ENCODE measurements at regions not wholly inside any gene's neighbourhood (a gene's known extent, or its start where the extent isn't known, plus 50 kb on each side); places are given as distances from the start of the nearest gene placed in this dataset.

DNA sequence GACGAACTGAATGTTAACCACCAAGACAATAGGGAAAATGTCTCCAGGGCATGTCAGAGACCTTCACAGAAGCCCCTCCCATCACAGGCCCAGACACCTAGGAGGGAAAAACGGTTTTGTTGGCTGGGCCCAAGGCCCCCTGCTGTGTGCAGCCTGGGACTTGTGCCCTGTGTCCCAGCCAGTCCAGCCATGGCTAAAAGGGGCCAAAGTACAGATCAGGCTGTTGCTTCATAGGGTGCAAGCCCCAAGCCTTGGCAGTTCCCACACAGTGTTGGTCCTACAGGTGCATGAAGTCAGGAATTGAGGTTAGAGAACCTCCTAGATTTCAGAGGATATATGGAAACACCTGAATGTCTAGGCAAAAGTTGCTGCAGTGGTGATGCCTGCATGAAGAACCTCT is 428.7 kb downstream of the SUCLA2 start:
- TF ChIP-seq POLR2AphosphoS5 (IDR thresholded peaks at IDR 0.05; ENCODE audit: low read depth, low read length) = no peak
- no peak for TF ChIP-seq SPI1 (IDR thresholded peaks at IDR 0.05; ENCODE audit: low read depth, low read length)
- no peak for TF ChIP-seq TAF1 (IDR thresholded peaks at IDR 0.05; ENCODE audit: low read depth, low read length)
- no peak for TF ChIP-seq POLR2A (IDR thresholded peaks at IDR 0.05; ENCODE audit: low read depth, low read length)
